Keratinocyte (primary cell): ENCODE measurements at regions not wholly inside any gene's neighbourhood (a gene's known extent, or its start where the extent isn't known, plus 50 kb on each side); places are given as distances from the start of the nearest gene placed in this dataset.

Experiments used
- DNase-seq: peaks from one replicate; pipeline ENCODE4 v3.0.0-alpha.2; 2011; ENCODE audit warnings: low read depth, missing footprints, low spot score
- FAIRE-seq: peaks from 2 replicates; lab custom pipeline; 2011; peaks lifted over from hg19 to GRCh38; lab: Jason Lieb, UNC
- H2AFZ ChIP-seq: 2 replicates; pipeline ENCODE4 v1.6.0; 2012; ENCODE audit warnings: low read length, control low read depth, inconsistent platforms; ENCODE audit not compliant: control insufficient read depth
- H3K27ac ChIP-seq: 2 replicates; pipeline ENCODE4 v1.5.1; 2011; ENCODE audit warnings: low read length; ENCODE audit not compliant: control insufficient read depth, insufficient read depth
- H3K27me3 ChIP-seq: 3 replicates; pipeline ENCODE4 v1.6.0; 2011; ENCODE audit warnings: low read length; ENCODE audit not compliant: control insufficient read depth, insufficient read depth; ENCODE audit errors: extremely low read depth
- H3K36me3 ChIP-seq, 2 experiments: 2 replicates in 1 of 2; 3 replicates in 1 of 2; pipeline ENCODE4 v1.5.1; 2011; ENCODE audit warnings: low read length in 2 of 2, mild to moderate bottlenecking in 1 of 2; ENCODE audit not compliant: control insufficient read depth in 2 of 2, insufficient read depth in 2 of 2; ENCODE audit errors: extremely low read depth in 1 of 2
- H3K4me1 ChIP-seq: 3 replicates; pipeline ENCODE4 v1.5.1; 2011; ENCODE audit warnings: low read length; ENCODE audit not compliant: control insufficient read depth, insufficient read depth; ENCODE audit errors: extremely low read depth
- H3K4me2 ChIP-seq: 3 replicates; pipeline ENCODE4 v1.6.0; 2011; ENCODE audit warnings: low read depth, low read length; ENCODE audit not compliant: control insufficient read depth, insufficient read depth; ENCODE audit errors: extremely low read depth
- H3K4me3 ChIP-seq, 3 experiments: fragments of 200-600 bp in 1 of 3; sonication (generic) in 1 of 3; 2 replicates in 2 of 3; 3 replicates in 1 of 3; pipeline ENCODE4 v1.5.1; 2011 to 2016; ENCODE audit warnings: low read length in 3 of 3, mild to moderate bottlenecking in 3 of 3, control low read depth in 2 of 3, inconsistent platforms in 1 of 3, low read depth in 1 of 3, mixed read lengths in 1 of 3, mixed run types in 1 of 3, moderate library complexity in 1 of 3; ENCODE audit not compliant: control insufficient read depth in 2 of 3, insufficient read depth in 2 of 3; ENCODE audit errors: extremely low read depth in 1 of 3
- H3K79me2 ChIP-seq: 2 replicates; pipeline ENCODE4 v1.6.0; 2012; ENCODE audit warnings: low read length; ENCODE audit not compliant: control insufficient read depth, insufficient read depth
- H3K9ac ChIP-seq: 3 replicates; pipeline ENCODE4 v1.6.0; 2011; ENCODE audit warnings: low read length; ENCODE audit not compliant: control insufficient read depth, insufficient read depth; ENCODE audit errors: extremely low read depth
- H3K9me1 ChIP-seq: 3 replicates; pipeline ENCODE4 v1.6.0; 2011; ENCODE audit warnings: low read length; ENCODE audit not compliant: control insufficient read depth, insufficient read depth; ENCODE audit errors: extremely low read depth
- H3K9me3 ChIP-seq: 2 replicates; pipeline ENCODE4 v1.5.1; 2012; ENCODE audit warnings: low read depth, low read length; ENCODE audit not compliant: control insufficient read depth
- H4K20me1 ChIP-seq: 3 replicates; pipeline ENCODE4 v1.6.0; 2011; ENCODE audit warnings: low read length; ENCODE audit not compliant: control insufficient read depth, insufficient read depth; ENCODE audit errors: extremely low read depth
- EZH2 ChIP-seq: IDR thresholded peaks from one replicate; pipeline ENCODE4 v1.6.1; 2012; ENCODE audit warnings: inconsistent platforms, mild to moderate bottlenecking, low read length, moderate library complexity
- dilution Hi-C: fragments of 300-500 bp; cut with MboI; formaldehyde crosslinking; loops from one replicate; pipeline ENCODE4 v1.7.0; 2020; ENCODE audit warnings: low sequenced_read_pairs; ENCODE audit not compliant: extremely low pct_ligation_motif_present
- TF ChIP-seq, protein P1 (sequence below), 3 experiments: IDR thresholded peaks in 1 of 3; conservative IDR thresholded peaks in 1 of 3; optimal IDR thresholded peaks in 1 of 3; 2 replicates in 2 of 3; 3 replicates in 1 of 3; pipeline versions ENCODE3 to v1.5.1; 2011; ENCODE audit warnings: low read length in 3 of 3, mild to moderate bottlenecking in 3 of 3, moderate library complexity in 2 of 3, control low read depth in 1 of 3, inconsistent platforms in 1 of 3; ENCODE audit not compliant: insufficient read depth in 2 of 3; ENCODE audit errors: extremely low read depth in 1 of 3

DNA sequence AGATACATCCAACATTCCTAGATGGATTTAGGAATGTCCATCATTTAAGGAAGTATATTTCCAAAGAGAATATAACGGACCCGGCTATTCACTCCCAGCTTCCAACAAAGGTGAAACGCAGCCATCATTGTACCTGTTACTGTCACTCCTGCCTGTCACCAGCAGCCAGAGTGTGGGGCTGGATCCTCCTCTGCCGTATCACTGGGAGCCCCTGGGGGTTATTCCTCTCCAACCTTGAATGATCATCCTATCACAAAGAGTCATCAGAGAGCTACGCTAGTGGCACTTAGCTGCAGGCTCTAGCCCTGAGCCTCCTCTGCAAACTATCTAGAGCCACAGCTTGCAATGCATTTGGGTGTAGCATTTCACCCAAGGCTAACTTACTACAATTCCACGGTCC, 73.6 kb upstream of the NHSL1 start:
- no peak overlapping the region for H3K27ac ChIP-seq
- dilution Hi-C loops, result no loop called here
- H3K4me2 ChIP-seq, result peak overlapping the region; percentile 83

GRCh38 chr6:138575257-138575656, 76.0 kb upstream of the NHSL1 start:
- dilution Hi-C loops, result no loop called here
- peaks cover 15% of the 10 kb centered on the region for H4K20me1 ChIP-seq
- H3K79me2 ChIP-seq, result peaks cover 48% of the 10 kb centered on the region

More for the DNA sequence above, 73.6 kb upstream of the NHSL1 start:
- Histone ChIP-seq H4K20me1 (peaks cover 15% of the 10 kb centered on the region), H2AFZ (no peak overlapping the region), H3K27me3 (no peaks in the 10 kb centered on the region), H3K9ac (no peak overlapping the region), H3K79me2 (peaks cover 51% of the 10 kb centered on the region), H3K9me3 (no peaks in the 10 kb centered on the region), H3K36me3 (peaks cover 0 to 5% of the 10 kb centered on the region in 2 experiments), H3K4me3 (no peak overlapping the region), H3K9me1 (peaks cover 4% of the 10 kb centered on the region), H3K4me1 (peaks cover 17% of the 10 kb centered on the region)
- DNase-seq (no peak), FAIRE-seq (no peak)
- TF ChIP-seq, protein P1, sequence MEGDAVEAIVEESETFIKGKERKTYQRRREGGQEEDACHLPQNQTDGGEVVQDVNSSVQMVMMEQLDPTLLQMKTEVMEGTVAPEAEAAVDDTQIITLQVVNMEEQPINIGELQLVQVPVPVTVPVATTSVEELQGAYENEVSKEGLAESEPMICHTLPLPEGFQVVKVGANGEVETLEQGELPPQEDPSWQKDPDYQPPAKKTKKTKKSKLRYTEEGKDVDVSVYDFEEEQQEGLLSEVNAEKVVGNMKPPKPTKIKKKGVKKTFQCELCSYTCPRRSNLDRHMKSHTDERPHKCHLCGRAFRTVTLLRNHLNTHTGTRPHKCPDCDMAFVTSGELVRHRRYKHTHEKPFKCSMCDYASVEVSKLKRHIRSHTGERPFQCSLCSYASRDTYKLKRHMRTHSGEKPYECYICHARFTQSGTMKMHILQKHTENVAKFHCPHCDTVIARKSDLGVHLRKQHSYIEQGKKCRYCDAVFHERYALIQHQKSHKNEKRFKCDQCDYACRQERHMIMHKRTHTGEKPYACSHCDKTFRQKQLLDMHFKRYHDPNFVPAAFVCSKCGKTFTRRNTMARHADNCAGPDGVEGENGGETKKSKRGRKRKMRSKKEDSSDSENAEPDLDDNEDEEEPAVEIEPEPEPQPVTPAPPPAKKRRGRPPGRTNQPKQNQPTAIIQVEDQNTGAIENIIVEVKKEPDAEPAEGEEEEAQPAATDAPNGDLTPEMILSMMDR (optimal IDR thresholded peaks at IDR 0.05 in 1 of 3, IDR thresholded peaks at IDR 0.05 in 1 of 3, conservative IDR thresholded peaks at IDR 0.05 in 1 of 3; ENCODE audit: extremely low read depth in 1 of 3, insufficient read depth in 2 of 3, low read length in 3 of 3), result no peak
- TF ChIP-seq EZH2, result no peak

More at GRCh38 chr6:138575257-138575656, 76.0 kb upstream of the NHSL1 start:
- Histone ChIP-seq H3K27me3 (no peaks in the 10 kb centered on the region), H3K9me1 (peaks cover 4% of the 10 kb centered on the region), H3K4me1 (peaks cover 17% of the 10 kb centered on the region), H3K36me3 (peaks cover 0 to 5% of the 10 kb centered on the region in 2 experiments), H3K9ac (no peak overlapping the region), H3K4me2 (no peak overlapping the region), H3K9me3 (no peaks in the 10 kb centered on the region), H3K27ac (no peak overlapping the region), H2AFZ (no peak overlapping the region), H3K4me3 (no peak overlapping the region)
- FAIRE-seq (no peak), DNase-seq (no peak)
- TF ChIP-seq, protein P1 (optimal IDR thresholded peaks at IDR 0.05 in 1 of 3, IDR thresholded peaks at IDR 0.05 in 1 of 3, conservative IDR thresholded peaks at IDR 0.05 in 1 of 3; ENCODE audit: extremely low read depth in 1 of 3, insufficient read depth in 2 of 3, low read length in 3 of 3), result no peak
- TF ChIP-seq EZH2, result no peak
